SK-N-SH (cell line): ENCODE measurements at regions not wholly inside any gene's neighbourhood (a gene's known extent, or its start where the extent isn't known, plus 50 kb on each side); places are given as distances from the start of the nearest gene placed in this dataset.

ENCODE experiments used
- GABPA ChIP-seq: IDR thresholded peaks from 2 replicates; pipeline ENCODE4 v1.4.0; 2012; ENCODE audit warnings: low read depth, mild to moderate bottlenecking
- TF ChIP-seq, protein P1 (sequence below): IDR thresholded peaks from 2 replicates; pipeline ENCODE4; 2012
- TF ChIP-seq, protein P2 (sequence below): fragments of 200-600 bp; sonication (generic); IDR thresholded peaks from 2 replicates; pipeline ENCODE4 v1.6.1; 2017; ENCODE audit warnings: antibody characterized with exemption, mild to moderate bottlenecking, moderate library complexity

- TF ChIP-seq, protein P1, sequence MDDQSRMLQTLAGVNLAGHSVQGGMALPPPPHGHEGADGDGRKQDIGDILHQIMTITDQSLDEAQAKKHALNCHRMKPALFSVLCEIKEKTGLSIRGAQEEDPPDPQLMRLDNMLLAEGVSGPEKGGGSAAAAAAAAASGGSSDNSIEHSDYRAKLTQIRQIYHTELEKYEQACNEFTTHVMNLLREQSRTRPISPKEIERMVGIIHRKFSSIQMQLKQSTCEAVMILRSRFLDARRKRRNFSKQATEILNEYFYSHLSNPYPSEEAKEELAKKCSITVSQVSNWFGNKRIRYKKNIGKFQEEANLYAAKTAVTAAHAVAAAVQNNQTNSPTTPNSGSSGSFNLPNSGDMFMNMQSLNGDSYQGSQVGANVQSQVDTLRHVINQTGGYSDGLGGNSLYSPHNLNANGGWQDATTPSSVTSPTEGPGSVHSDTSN, result no peak
- TF ChIP-seq, protein P2, sequence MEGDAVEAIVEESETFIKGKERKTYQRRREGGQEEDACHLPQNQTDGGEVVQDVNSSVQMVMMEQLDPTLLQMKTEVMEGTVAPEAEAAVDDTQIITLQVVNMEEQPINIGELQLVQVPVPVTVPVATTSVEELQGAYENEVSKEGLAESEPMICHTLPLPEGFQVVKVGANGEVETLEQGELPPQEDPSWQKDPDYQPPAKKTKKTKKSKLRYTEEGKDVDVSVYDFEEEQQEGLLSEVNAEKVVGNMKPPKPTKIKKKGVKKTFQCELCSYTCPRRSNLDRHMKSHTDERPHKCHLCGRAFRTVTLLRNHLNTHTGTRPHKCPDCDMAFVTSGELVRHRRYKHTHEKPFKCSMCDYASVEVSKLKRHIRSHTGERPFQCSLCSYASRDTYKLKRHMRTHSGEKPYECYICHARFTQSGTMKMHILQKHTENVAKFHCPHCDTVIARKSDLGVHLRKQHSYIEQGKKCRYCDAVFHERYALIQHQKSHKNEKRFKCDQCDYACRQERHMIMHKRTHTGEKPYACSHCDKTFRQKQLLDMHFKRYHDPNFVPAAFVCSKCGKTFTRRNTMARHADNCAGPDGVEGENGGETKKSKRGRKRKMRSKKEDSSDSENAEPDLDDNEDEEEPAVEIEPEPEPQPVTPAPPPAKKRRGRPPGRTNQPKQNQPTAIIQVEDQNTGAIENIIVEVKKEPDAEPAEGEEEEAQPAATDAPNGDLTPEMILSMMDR, result no peak
- no peak for TF ChIP-seq GABPA
Observed at GRCh38 chr9:80881320-80881719, 808.0 kb downstream of the TLE1 start.
